Immature natural killer cell (primary cell): ENCODE measurements at regions not wholly inside any gene's neighbourhood (a gene's known extent, or its start where the extent isn't known, plus 50 kb on each side); places are given as distances from the start of the nearest gene placed in this dataset.

ENCODE experiments used
- DNase-seq, 3 donors: peaks; one replicate each; pipeline ENCODE4 v3.0.0; 2022; ENCODE audit warnings: mixed read lengths in 1 of 3
- H3K27ac Mint-ChIP-seq, 6 donors: one replicate each; pipeline ENCODE4 v1.8.0; 2020; ENCODE audit warnings: mixed read lengths in 6 of 6, mild to moderate bottlenecking in 5 of 6, inconsistent platforms in 4 of 6, moderate library complexity in 3 of 6
- H3K27me3 Mint-ChIP-seq, 3 donors: one replicate each; pipeline ENCODE4 v1.8.0; 2020 to 2021; ENCODE audit warnings: low read depth in 3 of 3, mild to moderate bottlenecking in 3 of 3, mixed read lengths in 3 of 3, moderate library complexity in 3 of 3, inconsistent platforms in 1 of 3
- H3K36me3 Mint-ChIP-seq, 3 donors: one replicate each; pipeline ENCODE4 v1.8.0; 2020; ENCODE audit warnings: mixed read lengths in 3 of 3, inconsistent platforms in 2 of 3, mild to moderate bottlenecking in 2 of 3
- H3K4me1 Mint-ChIP-seq, 2 donors: one replicate each; pipeline ENCODE4 v1.8.0; 2020; ENCODE audit warnings: inconsistent platforms in 2 of 2, mild to moderate bottlenecking in 2 of 2, mixed read lengths in 2 of 2, moderate library complexity in 1 of 2
- H3K4me3 Mint-ChIP-seq, 5 donors: one replicate each; pipeline ENCODE4 v1.8.0; 2020; ENCODE audit warnings: mild to moderate bottlenecking in 5 of 5, mixed read lengths in 5 of 5, inconsistent platforms in 3 of 5, moderate library complexity in 3 of 5
- H3K9me3 Mint-ChIP-seq, 6 donors: one replicate each; pipeline ENCODE4 v1.8.0; 2020; ENCODE audit warnings: mild to moderate bottlenecking in 6 of 6, mixed read lengths in 6 of 6, inconsistent platforms in 4 of 6, moderate library complexity in 3 of 6

GRCh38 chr2:120501591-120501990 is 155.7 kb downstream of the INHBB start:
- H3K4me3 Mint-ChIP-seq: no peak overlapping the region
- no peaks in the 10 kb centered on the region for H3K9me3 Mint-ChIP-seq

GRCh38 chr2:120502357-120502756 is 156.4 kb downstream of the INHBB start:
- H3K9me3 Mint-ChIP-seq: no peaks in the 10 kb centered on the region
- DNase-seq: no peak
- H3K27ac Mint-ChIP-seq: no peak overlapping the region
- no peaks in the 10 kb centered on the region for H3K36me3 Mint-ChIP-seq
- H3K27me3 Mint-ChIP-seq: peaks cover 0 to 6% (median 2%) of the 10 kb centered on the region in 3 donors
- H3K4me1 Mint-ChIP-seq: no peaks in the 10 kb centered on the region
- H3K4me3 Mint-ChIP-seq: no peak overlapping the region

More at GRCh38 chr2:120501591-120501990, 155.7 kb downstream of the INHBB start:
- H3K4me1 Mint-ChIP-seq: no peaks in the 10 kb centered on the region
- DNase-seq: no peak
- no peaks in the 10 kb centered on the region for H3K36me3 Mint-ChIP-seq
- peaks cover 0 to 6% (median 2%) of the 10 kb centered on the region in 3 donors for H3K27me3 Mint-ChIP-seq
- no peak overlapping the region for H3K27ac Mint-ChIP-seq

GRCh38 chr2:120502761-120503160 is 156.8 kb downstream of the INHBB start:
- DNase-seq: no peak
- H3K36me3 Mint-ChIP-seq: no peaks in the 10 kb centered on the region
- peaks cover 0 to 4% (median 2%) of the 10 kb centered on the region in 3 donors for H3K27me3 Mint-ChIP-seq
- no peaks in the 10 kb centered on the region for H3K4me1 Mint-ChIP-seq
- no peak overlapping the region for H3K27ac Mint-ChIP-seq
- H3K4me3 Mint-ChIP-seq: no peak overlapping the region
- H3K9me3 Mint-ChIP-seq: no peaks in the 10 kb centered on the region

- Mint-ChIP-seq H3K27ac (no peak overlapping the region), H3K27me3 (peaks cover 0 to 4% (median 2%) of the 10 kb centered on the region in 3 donors), H3K36me3 (no peaks in the 10 kb centered on the region), H3K4me1 (no peaks in the 10 kb centered on the region), H3K4me3 (no peak overlapping the region), H3K9me3 (no peaks in the 10 kb centered on the region)
- DNase-seq: no peak
Measured at GRCh38 chr2:120503206-120503792, 157.4 kb downstream of the INHBB start.

GRCh38 chr2:120503793-120504571 is 158.0 kb downstream of the INHBB start:
- Mint-ChIP-seq H3K36me3 (no peaks in the 10 kb centered on the region), H3K4me3 (no peak overlapping the region), H3K9me3 (no peaks in the 10 kb centered on the region), H3K4me1 (no peaks in the 10 kb centered on the region), H3K27me3 (peaks cover 0 to 4% (median 2%) of the 10 kb centered on the region in 3 donors), H3K27ac (no peak overlapping the region)
- no peak for DNase-seq

- Mint-ChIP-seq H3K27me3 (peaks cover 0 to 4% (median 2%) of the 10 kb centered on the region in 3 donors), H3K9me3 (no peaks in the 10 kb centered on the region), H3K36me3 (no peaks in the 10 kb centered on the region), H3K4me3 (no peak overlapping the region), H3K4me1 (no peaks in the 10 kb centered on the region), H3K27ac (no peak overlapping the region)
- DNase-seq: no peak
Measured at GRCh38 chr2:120504936-120505705, 159.2 kb downstream of the INHBB start.

- Mint-ChIP-seq H3K27ac (no peak overlapping the region), H3K27me3 (peaks cover 0 to 2% (median 0%) of the 10 kb centered on the region in 3 donors), H3K36me3 (no peaks in the 10 kb centered on the region), H3K4me1 (no peaks in the 10 kb centered on the region), H3K9me3 (no peaks in the 10 kb centered on the region), H3K4me3 (no peak overlapping the region)
- no peak for DNase-seq
Measured at GRCh38 chr2:120508567-120509041, 162.7 kb downstream of the INHBB start.

GRCh38 chr2:120509213-120509815 is 163.4 kb downstream of the INHBB start:
- Mint-ChIP-seq H3K27ac (no peak overlapping the region), H3K36me3 (no peaks in the 10 kb centered on the region), H3K27me3 (peaks cover 0 to 2% (median 0%) of the 10 kb centered on the region in 3 donors), H3K9me3 (no peaks in the 10 kb centered on the region), H3K4me3 (no peak overlapping the region), H3K4me1 (no peaks in the 10 kb centered on the region)
- DNase-seq: no peak

GRCh38 chr2:120509991-120510735 is 164.2 kb downstream of the INHBB start:
- DNase-seq: no peak
- Mint-ChIP-seq H3K27ac (no peak overlapping the region), H3K27me3 (peaks cover 0 to 2% (median 0%) of the 10 kb centered on the region in 3 donors), H3K4me1 (no peaks in the 10 kb centered on the region), H3K9me3 (no peaks in the 10 kb centered on the region), H3K36me3 (no peaks in the 10 kb centered on the region), H3K4me3 (no peak overlapping the region)

GRCh38 chr2:120510751-120511395 is 164.9 kb downstream of the INHBB start:
- DNase-seq: no peak
- no peaks in the 10 kb centered on the region for H3K9me3 Mint-ChIP-seq
- peaks cover 0 to 4% (median 2%) of the 10 kb centered on the region in 3 donors for H3K27me3 Mint-ChIP-seq
- no peaks in the 10 kb centered on the region for H3K36me3 Mint-ChIP-seq
- H3K4me1 Mint-ChIP-seq: no peaks in the 10 kb centered on the region
- no peak overlapping the region for H3K4me3 Mint-ChIP-seq
- H3K27ac Mint-ChIP-seq: no peak overlapping the region

- Mint-ChIP-seq H3K4me3 (no peak overlapping the region), H3K36me3 (no peaks in the 10 kb centered on the region), H3K27me3 (peaks cover 0 to 4% (median 0%) of the 10 kb centered on the region in 3 donors), H3K27ac (no peak overlapping the region), H3K9me3 (no peaks in the 10 kb centered on the region), H3K4me1 (no peaks in the 10 kb centered on the region)
- DNase-seq: no peak
Measured at GRCh38 chr2:120511536-120511935, 165.6 kb downstream of the INHBB start.

GRCh38 chr2:120511947-120512710 is 166.2 kb downstream of the INHBB start:
- no peaks in the 10 kb centered on the region for H3K9me3 Mint-ChIP-seq
- H3K4me3 Mint-ChIP-seq: no peak overlapping the region
- peaks cover 0 to 4% (median 0%) of the 10 kb centered on the region in 3 donors for H3K27me3 Mint-ChIP-seq
- H3K27ac Mint-ChIP-seq: no peak overlapping the region
- no peaks in the 10 kb centered on the region for H3K36me3 Mint-ChIP-seq
- DNase-seq: no peak
- no peaks in the 10 kb centered on the region for H3K4me1 Mint-ChIP-seq
